Common myeloid progenitor, CD34-positive (primary cell): ENCODE measurements at regions not wholly inside any gene's neighbourhood (a gene's known extent, or its start where the extent isn't known, plus 50 kb on each side); places are given as distances from the start of the nearest gene placed in this dataset.

ENCODE experiments used
- CTCF ChIA-PET: fragments of 350-600 bp; sonication (Branson Sonifier 250); formaldehyde crosslinking; loops from one replicate; lab custom pipeline; 2021; ENCODE audit warnings: antibody characterized with exemption; lab: Charles Lee
- POLR2A ChIA-PET: fragments of 350-600 bp; sonication (Branson Sonifier 250); formaldehyde crosslinking; loops from one replicate; lab custom pipeline; 2021; ENCODE audit warnings: antibody characterized with exemption; lab: Charles Lee
- DNase-seq, 3 donors: peaks; one replicate each; pipeline versions ENCODE4 v3.0.0 to v3.0.0-alpha.2; 2013
- H3K27ac ChIP-seq, 2 experiments: 1 replicate in 1 of 2; 2 replicates in 1 of 2; pipeline ENCODE4 v1.7.0; 2013; ENCODE audit warnings: inconsistent platforms in 2 of 2, low read length in 2 of 2, mild to moderate bottlenecking in 2 of 2, low read depth in 1 of 2, moderate library complexity in 1 of 2; ENCODE audit not compliant: severe bottlenecking in 2 of 2, insufficient read depth in 1 of 2, poor library complexity in 1 of 2
- H3K27me3 ChIP-seq, 5 experiments: replicated peaks in 2 of 5; 1 replicate in 3 of 5; 2 replicates in 2 of 5; pipeline versions ENCODE4 v1.6.1 to v1.7.0; 2013; ENCODE audit warnings: low read length in 4 of 5, mild to moderate bottlenecking in 2 of 5, moderate library complexity in 2 of 5, inconsistent platforms in 1 of 5; ENCODE audit not compliant: insufficient read depth in 5 of 5, control insufficient read depth in 4 of 5
- H3K36me3 ChIP-seq, 4 experiments: 1 replicate in 2 of 4; 2 replicates in 2 of 4; pipeline versions ENCODE4 v1.6.1 to v1.7.0; 2013; ENCODE audit warnings: low read length in 3 of 4, control low read depth in 1 of 4, mild to moderate bottlenecking in 1 of 4; ENCODE audit not compliant: control insufficient read depth in 4 of 4, insufficient read depth in 4 of 4
- H3K4me1 ChIP-seq, 4 experiments: 1 replicate in 3 of 4; 2 replicates in 1 of 4; pipeline versions ENCODE4 v1.6.1 to v1.7.1; 2013; ENCODE audit warnings: low read length in 3 of 4, mild to moderate bottlenecking in 3 of 4, control low read depth in 1 of 4, inconsistent platforms in 1 of 4, moderate library complexity in 1 of 4; ENCODE audit not compliant: control insufficient read depth in 4 of 4, insufficient read depth in 4 of 4; ENCODE audit errors: control extremely low read depth in 1 of 4
- H3K4me3 ChIP-seq, 7 experiments: 1 replicate in 4 of 7; 2 replicates in 3 of 7; pipeline versions ENCODE4 v1.5.1 to v1.7.0; 2013; ENCODE audit warnings: mild to moderate bottlenecking in 7 of 7, low read length in 6 of 7, moderate library complexity in 6 of 7, inconsistent platforms in 2 of 7, low read depth in 2 of 7, control low read depth in 1 of 7; ENCODE audit not compliant: insufficient read depth in 4 of 7, control insufficient read depth in 1 of 7; ENCODE audit errors: extremely low read depth in 1 of 7
- H3K9me3 ChIP-seq, 5 experiments: 1 replicate in 4 of 5; 2 replicates in 1 of 5; pipeline versions ENCODE4 v1.6.1 to v1.7.1; 2013; ENCODE audit warnings: low read length in 4 of 5, mild to moderate bottlenecking in 2 of 5, inconsistent platforms in 1 of 5, low read depth in 1 of 5, moderate library complexity in 1 of 5; ENCODE audit not compliant: control insufficient read depth in 4 of 5, insufficient read depth in 2 of 5; ENCODE audit errors: control extremely low read depth in 1 of 5
- WGBS: methylation state at CpG from one replicate; pipeline ENCODE4 v1.1.5; 2013; ENCODE audit not compliant: insufficient coverage; 5-methylcytosine and 5-hydroxymethylcytosine counted together

- no peak overlapping the region for H3K4me3 ChIP-seq
- ChIA-PET CTCF (interaction anchor here (1.4 kb wide), 1 partner anchor 9 kb away, joined by 3 read pairs; no protein-coding TSS in a partner anchor), POLR2A (no interaction called here)
- no peaks in the 10 kb centered on the region for H3K27me3 ChIP-seq
- H3K4me1 ChIP-seq = no peaks in the 10 kb centered on the region
- no peak for DNase-seq
- H3K36me3 ChIP-seq = no peaks in the 10 kb centered on the region
- no peak overlapping the region for H3K27ac ChIP-seq
- no peaks in the 10 kb centered on the region for H3K9me3 ChIP-seq
Measured at GRCh38 chr4:124037236-124037635, 640.6 kb downstream of the SPRY1 start.

GRCh38 chr4:124044330-124044729 lies 647.7 kb downstream of the SPRY1 start:
- no peaks in the 10 kb centered on the region for H3K36me3 ChIP-seq

GRCh38 chr4:124044867-124045266 lies 648.3 kb downstream of the SPRY1 start:
- no peak for DNase-seq

More at GRCh38 chr4:124044330-124044729, 647.7 kb downstream of the SPRY1 start:
- DNase-seq = no peak
- no peaks in the 10 kb centered on the region for H3K4me1 ChIP-seq
- H3K9me3 ChIP-seq = no peaks in the 10 kb centered on the region
- POLR2A ChIA-PET = no interaction called here
- H3K27me3 ChIP-seq = no peaks in the 10 kb centered on the region
- H3K27ac ChIP-seq = no peak overlapping the region
- CTCF ChIA-PET = no interaction called here
- no peak overlapping the region for H3K4me3 ChIP-seq

GRCh38 chr4:124046190-124046589 lies 649.6 kb downstream of the SPRY1 start:
- CTCF ChIA-PET = interaction anchor here (1.2 to 1.6 kb wide), 3 partner anchors 8 to 26 kb away, joined by 3 to 5 read pairs (median 4); no protein-coding TSS in a partner anchor

More at GRCh38 chr4:124044867-124045266, 648.3 kb downstream of the SPRY1 start:
- Histone ChIP-seq H3K27ac (no peak overlapping the region), H3K4me1 (no peaks in the 10 kb centered on the region), H3K9me3 (no peaks in the 10 kb centered on the region), H3K27me3 (no peaks in the 10 kb centered on the region), H3K4me3 (no peak overlapping the region), H3K36me3 (no peaks in the 10 kb centered on the region)
- WGBS = 95% methylated on average over 4 of the region's 5 CpGs
- CTCF ChIA-PET = interaction anchor here (1.6 kb wide), 1 partner anchor 25 kb away, joined by 5 read pairs; no protein-coding TSS in a partner anchor
- POLR2A ChIA-PET = no interaction called here

GRCh38 chr4:124053872-124054538 lies 657.4 kb downstream of the SPRY1 start:
- no CpG with 5 or more reads among the region's 4 CpGs for WGBS
- peaks cover 0 to 3% (median 0%) of the 10 kb centered on the region in 5 experiments for H3K9me3 ChIP-seq
- H3K27ac ChIP-seq = no peak overlapping the region

More at GRCh38 chr4:124046190-124046589, 649.6 kb downstream of the SPRY1 start:
- DNase-seq = no peak
- Histone ChIP-seq H3K4me1 (no peaks in the 10 kb centered on the region), H3K9me3 (no peaks in the 10 kb centered on the region), H3K27me3 (no peaks in the 10 kb centered on the region), H3K4me3 (no peak overlapping the region), H3K27ac (no peak overlapping the region), H3K36me3 (no peaks in the 10 kb centered on the region)
- POLR2A ChIA-PET = no interaction called here
- no CpG with 5 or more reads among the region's 2 CpGs for WGBS

GRCh38 chr4:124055336-124055735 lies 657.2 kb downstream of the ANKRD50 start:
- ChIA-PET CTCF (no interaction called here), POLR2A (no interaction called here)
- H3K27me3 ChIP-seq = no peaks in the 10 kb centered on the region
- DNase-seq = no peak
- no peak overlapping the region for H3K27ac ChIP-seq
- no peak overlapping the region for H3K4me3 ChIP-seq
- H3K9me3 ChIP-seq = peaks cover 0 to 3% (median 0%) of the 10 kb centered on the region in 5 experiments
- no CpG with 5 or more reads among the region's 1 CpG for WGBS
- no peaks in the 10 kb centered on the region for H3K36me3 ChIP-seq
- H3K4me1 ChIP-seq = peaks cover 3 to 7% (median 4%) of the 10 kb centered on the region in 4 experiments

More at GRCh38 chr4:124053872-124054538, 657.4 kb downstream of the SPRY1 start:
- POLR2A ChIA-PET = no interaction called here
- DNase-seq = no peak
- no peaks in the 10 kb centered on the region for H3K27me3 ChIP-seq
- no peaks in the 10 kb centered on the region for H3K36me3 ChIP-seq
- CTCF ChIA-PET = interaction anchor here (0.7 to 1.1 kb wide), 2 partner anchors 8 to 927 kb away, joined by 3 to 4 read pairs; no protein-coding TSS in a partner anchor
- no peak overlapping the region for H3K4me3 ChIP-seq
- no peaks in the 10 kb centered on the region for H3K4me1 ChIP-seq

- Histone ChIP-seq H3K4me3 (no peak overlapping the region), H3K9me3 (peaks cover 0 to 3% (median 0%) of the 10 kb centered on the region in 5 experiments), H3K36me3 (no peaks in the 10 kb centered on the region), H3K27ac (no peak overlapping the region), H3K4me1 (peaks cover 4 to 13% (median 7%) of the 10 kb centered on the region in 4 experiments), H3K27me3 (no peaks in the 10 kb centered on the region)
- POLR2A ChIA-PET = no interaction called here
- CTCF ChIA-PET = no interaction called here
- no peak for DNase-seq
Measured at GRCh38 chr4:124055896-124056295, 656.6 kb downstream of the ANKRD50 start.
